Peyer's patch (tissue), 4 donors: ENCODE measurements at regions not wholly inside any gene's neighbourhood (a gene's known extent, or its start where the extent isn't known, plus 50 kb on each side); places are given as distances from the start of the nearest gene placed in this dataset.

Experiments used
- DNase-seq, 3 donors: peaks; one replicate each; pipeline ENCODE4 v3.0.0-alpha.2; 2017 to 2019
- H3K27ac ChIP-seq, 4 donors: fragments of 200-600 bp; sonication (generic); one replicate each; pipeline ENCODE4 v1.5.1; 2016 to 2019
- H3K27me3 ChIP-seq, 2 donors: fragments of 200-600 bp; sonication (generic); one replicate each; pipeline ENCODE4 v1.5.1; 2019
- H3K36me3 ChIP-seq, 3 donors: fragments of 200-600 bp; sonication (generic); one replicate each; pipeline ENCODE4 v1.5.1; 2016 to 2019
- H3K4me1 ChIP-seq, 4 donors: fragments of 200-600 bp; sonication (generic); one replicate each; pipeline ENCODE4 v1.5.1; 2016 to 2019
- H3K4me3 ChIP-seq, 4 donors: fragments of 200-600 bp; sonication (generic); 1 replicate in 3 of 4; 2 replicates in 1 of 4; pipeline ENCODE4 v1.5.1; 2016 to 2019; ENCODE audit warnings: mild to moderate bottlenecking in 1 of 4
- H3K9me3 ChIP-seq, 4 donors: fragments of 200-600 bp; sonication (generic); one replicate each; pipeline ENCODE4 v1.5.1; 2016 to 2019; ENCODE audit warnings: mild to moderate bottlenecking in 1 of 4
- POLR2A ChIP-seq, 2 donors: fragments of 450-650 bp; IDR thresholded peaks; one replicate each; pipeline ENCODE4 v1.5.1; 2017; ENCODE audit warnings: antibody characterized with exemption in 2 of 2, mild to moderate bottlenecking in 2 of 2, moderate library complexity in 2 of 2
- TF ChIP-seq, protein P1 (sequence below), 6 experiments: fragments of 450-650 bp in 4 of 6; fragments of 200-600 bp in 2 of 6; sonication (generic) in 1 of 6; IDR thresholded peaks; one replicate each; pipeline ENCODE4 v1.5.1; 2017 to 2019; ENCODE audit warnings: antibody characterized with exemption in 6 of 6, mild to moderate bottlenecking in 3 of 6, moderate library complexity in 1 of 6

DNA sequence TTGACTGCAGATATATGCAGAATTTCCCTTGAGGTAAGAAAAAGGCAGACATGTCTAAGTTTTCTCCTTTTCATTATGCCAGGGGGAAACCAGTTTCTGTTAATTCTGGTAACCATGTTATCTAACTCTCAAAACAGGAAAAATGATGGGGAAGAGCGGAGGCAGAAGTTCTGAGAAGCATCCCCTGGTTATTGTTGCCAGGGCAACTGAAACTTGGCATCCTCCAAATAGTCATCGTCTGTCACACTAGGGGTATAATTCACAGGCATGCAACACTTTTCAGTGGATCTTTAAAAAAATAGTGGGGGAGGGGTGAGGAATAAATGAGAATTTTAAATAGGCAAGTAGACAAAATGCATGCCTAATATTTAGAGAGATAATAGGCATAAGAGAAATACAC is 715.3 kb upstream of the CXADR start:
- Histone ChIP-seq H3K4me3 (no peak overlapping the region), H3K9me3 (no peaks in the 10 kb centered on the region), H3K4me1 (no peaks in the 10 kb centered on the region), H3K36me3 (no peaks in the 10 kb centered on the region), H3K27ac (no peak overlapping the region), H3K27me3 (no peaks in the 10 kb centered on the region)
- TF ChIP-seq, protein P1, sequence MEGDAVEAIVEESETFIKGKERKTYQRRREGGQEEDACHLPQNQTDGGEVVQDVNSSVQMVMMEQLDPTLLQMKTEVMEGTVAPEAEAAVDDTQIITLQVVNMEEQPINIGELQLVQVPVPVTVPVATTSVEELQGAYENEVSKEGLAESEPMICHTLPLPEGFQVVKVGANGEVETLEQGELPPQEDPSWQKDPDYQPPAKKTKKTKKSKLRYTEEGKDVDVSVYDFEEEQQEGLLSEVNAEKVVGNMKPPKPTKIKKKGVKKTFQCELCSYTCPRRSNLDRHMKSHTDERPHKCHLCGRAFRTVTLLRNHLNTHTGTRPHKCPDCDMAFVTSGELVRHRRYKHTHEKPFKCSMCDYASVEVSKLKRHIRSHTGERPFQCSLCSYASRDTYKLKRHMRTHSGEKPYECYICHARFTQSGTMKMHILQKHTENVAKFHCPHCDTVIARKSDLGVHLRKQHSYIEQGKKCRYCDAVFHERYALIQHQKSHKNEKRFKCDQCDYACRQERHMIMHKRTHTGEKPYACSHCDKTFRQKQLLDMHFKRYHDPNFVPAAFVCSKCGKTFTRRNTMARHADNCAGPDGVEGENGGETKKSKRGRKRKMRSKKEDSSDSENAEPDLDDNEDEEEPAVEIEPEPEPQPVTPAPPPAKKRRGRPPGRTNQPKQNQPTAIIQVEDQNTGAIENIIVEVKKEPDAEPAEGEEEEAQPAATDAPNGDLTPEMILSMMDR (IDR thresholded peaks at IDR 0.05), result no peak
- TF ChIP-seq POLR2A (IDR thresholded peaks at IDR 0.05), result no peak
- no peak for DNase-seq

DNA sequence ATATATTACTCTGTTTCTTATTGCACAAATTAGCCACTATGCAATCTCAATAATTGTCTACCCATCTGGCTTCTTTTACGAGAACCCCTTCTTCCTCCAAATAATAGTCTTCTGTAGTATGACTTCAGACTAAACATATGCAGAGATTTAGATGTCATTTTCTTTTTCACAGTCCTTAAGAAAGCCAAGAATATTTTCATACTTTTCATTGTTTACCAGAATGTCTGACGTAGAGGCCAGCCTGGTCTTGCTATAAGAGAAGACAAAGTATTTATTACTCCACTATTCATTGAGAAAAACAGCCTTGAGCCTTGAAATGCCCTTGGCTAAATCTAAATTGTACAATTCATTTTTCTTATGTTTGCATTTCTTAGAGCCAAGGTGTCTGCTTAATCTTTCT is 714.9 kb upstream of the CXADR start:
- H3K4me1 ChIP-seq, result no peaks in the 10 kb centered on the region
- no peaks in the 10 kb centered on the region for H3K27me3 ChIP-seq
- no peak overlapping the region for H3K4me3 ChIP-seq
- DNase-seq, result no peak
- H3K9me3 ChIP-seq, result no peaks in the 10 kb centered on the region
- H3K27ac ChIP-seq, result no peak overlapping the region
- H3K36me3 ChIP-seq, result no peaks in the 10 kb centered on the region
- no peak for TF ChIP-seq POLR2A (IDR thresholded peaks at IDR 0.05)
- TF ChIP-seq, protein P1 (IDR thresholded peaks at IDR 0.05), result no peak

DNA sequence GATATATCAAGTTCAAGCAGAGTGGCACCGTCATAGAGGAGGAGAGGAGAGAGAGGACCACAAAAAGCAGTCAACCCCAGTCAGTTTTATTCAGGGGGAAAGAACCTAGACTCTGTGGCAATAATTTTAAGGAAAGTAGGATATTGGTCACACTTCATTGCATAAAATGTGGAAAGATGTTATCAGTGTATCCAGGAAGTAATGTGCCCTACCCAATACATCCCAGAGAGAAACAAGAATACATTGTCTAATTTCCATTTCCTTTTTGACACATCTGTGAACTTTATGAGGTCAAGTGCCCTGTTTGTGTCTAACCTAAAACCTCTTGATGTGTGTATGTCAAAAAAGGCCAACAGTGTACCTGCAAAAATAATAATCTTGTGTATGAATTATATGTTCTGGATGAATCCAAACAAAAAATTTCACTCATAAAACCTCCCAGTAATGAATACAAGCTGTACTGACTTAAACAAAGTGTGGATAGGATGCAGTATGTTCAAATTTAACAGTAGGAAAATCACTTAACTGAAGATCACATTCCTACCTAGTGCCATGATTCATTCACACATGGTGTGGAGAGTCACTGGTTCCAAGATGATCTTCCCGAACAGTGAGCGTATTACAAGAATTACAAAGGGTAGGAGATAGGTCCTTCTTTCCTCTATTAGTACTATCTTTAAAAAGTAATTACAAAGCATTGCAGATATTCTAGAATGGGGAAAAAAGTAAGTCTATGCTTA is 712.1 kb upstream of the CXADR start:
- Histone ChIP-seq H3K27ac (no peak overlapping the region), H3K4me3 (no peak overlapping the region), H3K27me3 (no peaks in the 10 kb centered on the region), H3K9me3 (peaks cover 0 to 3% (median 0%) of the 10 kb centered on the region in 4 donors), H3K4me1 (no peaks in the 10 kb centered on the region), H3K36me3 (no peaks in the 10 kb centered on the region)
- DNase-seq, result no peak
- TF ChIP-seq POLR2A (IDR thresholded peaks at IDR 0.05), result no peak
- TF ChIP-seq, protein P1 (IDR thresholded peaks at IDR 0.05), result no peak

DNA sequence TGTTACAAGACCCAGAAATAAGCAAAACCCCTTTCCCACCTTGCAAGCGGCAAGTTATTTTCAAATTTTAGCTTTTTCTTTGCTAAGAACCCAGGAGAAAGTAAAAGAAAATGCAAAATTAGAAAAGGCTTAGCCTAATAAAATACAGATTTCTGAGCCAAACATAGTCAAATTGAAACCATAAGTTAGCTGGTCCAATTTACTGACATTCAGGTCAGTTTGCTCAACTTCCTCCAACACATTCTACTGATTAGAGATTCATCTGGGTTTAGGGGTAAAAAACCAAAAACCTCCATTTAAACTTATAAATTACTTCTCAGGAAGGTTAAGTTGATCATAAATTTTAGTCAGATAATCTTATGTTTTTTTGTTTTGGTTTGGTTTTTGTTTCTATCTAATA is 701.8 kb upstream of the CXADR start:
- no peaks in the 10 kb centered on the region for H3K4me1 ChIP-seq
- H3K27me3 ChIP-seq, result no peaks in the 10 kb centered on the region
- DNase-seq, result no peak
- no peaks in the 10 kb centered on the region for H3K36me3 ChIP-seq
- peaks cover 0 to 10% (median 0%) of the 10 kb centered on the region in 4 donors for H3K9me3 ChIP-seq
- no peak overlapping the region for H3K27ac ChIP-seq
- TF ChIP-seq, protein P1 (IDR thresholded peaks at IDR 0.05), result no peak
- no peak for TF ChIP-seq POLR2A (IDR thresholded peaks at IDR 0.05)
- no peak overlapping the region for H3K4me3 ChIP-seq

DNA sequence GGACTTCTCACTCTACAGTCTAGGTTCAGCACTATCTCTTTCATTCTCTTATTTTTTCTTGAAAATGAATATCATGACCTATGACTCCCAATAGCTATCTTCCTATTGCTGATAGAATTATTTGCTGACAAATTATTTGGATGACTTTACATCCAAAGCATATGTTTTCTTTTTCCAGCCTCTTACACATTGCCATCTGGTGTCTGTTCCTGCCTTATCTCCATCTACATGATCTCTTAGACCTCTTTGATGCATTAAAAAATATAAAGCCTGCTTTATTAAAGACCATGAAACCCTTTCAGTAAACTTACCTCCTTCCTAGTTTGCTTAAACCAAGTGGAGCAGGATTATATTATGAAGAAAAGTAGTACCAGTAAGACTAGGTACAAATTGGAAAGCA is 700.9 kb upstream of the CXADR start:
- Histone ChIP-seq H3K4me3 (no peak overlapping the region), H3K27me3 (no peaks in the 10 kb centered on the region), H3K36me3 (no peaks in the 10 kb centered on the region), H3K9me3 (peaks cover 0 to 3% (median 0%) of the 10 kb centered on the region in 4 donors), H3K4me1 (no peaks in the 10 kb centered on the region), H3K27ac (no peak overlapping the region)
- no peak for DNase-seq
- TF ChIP-seq POLR2A (IDR thresholded peaks at IDR 0.05), result no peak
- TF ChIP-seq, protein P1 (IDR thresholded peaks at IDR 0.05), result no peak
